ENCODE measurements at regions not wholly inside any gene's neighbourhood (a gene's known extent, or its start where the extent isn't known, plus 50 kb on each side); places are given as distances from the start of the nearest gene placed in this dataset.
"Not testable (repeated sequence)": the region's sequence is repeated elsewhere in the genome, so short reads cannot be mapped to it uniquely, and the experiment has no call there.

DNA sequence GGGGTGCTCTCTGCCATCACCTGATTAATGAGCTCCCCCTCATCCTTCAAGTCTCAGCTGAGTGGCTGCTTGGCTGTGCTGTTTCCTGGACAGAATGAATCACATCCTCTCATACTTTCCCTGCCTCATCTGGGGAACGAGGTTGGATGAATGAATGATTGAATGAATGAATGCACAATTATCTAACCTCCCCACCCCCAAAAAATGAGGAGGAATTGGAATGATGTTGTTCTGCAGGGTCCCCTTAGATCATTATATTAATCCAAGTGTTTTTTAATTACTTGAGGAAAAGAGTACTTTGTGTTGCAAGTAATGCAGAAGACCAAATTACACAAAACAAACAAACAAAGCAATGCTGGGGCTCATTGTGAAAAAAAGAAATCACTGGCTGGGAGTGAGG, 240.2 kb downstream of the BUB3 start:
- H3K27me3 Mint-ChIP-seq = no peaks in the 10 kb centered on the region
- H3K27ac Mint-ChIP-seq = no peak overlapping the region
- no peak for DNase-seq
- no peak for ATAC-seq (ENCODE audit: low read depth in 2 of 2)
- H3K9me3 Mint-ChIP-seq = peaks cover 0 to 10% (median 4%) of the 10 kb centered on the region in 7 donors
- H3K4me1 Mint-ChIP-seq = peaks cover 5 to 21% (median 8%) of the 10 kb centered on the region in 3 donors
- H3K36me3 Mint-ChIP-seq = peaks cover 0 to 4% of the 10 kb centered on the region in 2 donors
- H3K4me3 Mint-ChIP-seq = no peak overlapping the region

DNA sequence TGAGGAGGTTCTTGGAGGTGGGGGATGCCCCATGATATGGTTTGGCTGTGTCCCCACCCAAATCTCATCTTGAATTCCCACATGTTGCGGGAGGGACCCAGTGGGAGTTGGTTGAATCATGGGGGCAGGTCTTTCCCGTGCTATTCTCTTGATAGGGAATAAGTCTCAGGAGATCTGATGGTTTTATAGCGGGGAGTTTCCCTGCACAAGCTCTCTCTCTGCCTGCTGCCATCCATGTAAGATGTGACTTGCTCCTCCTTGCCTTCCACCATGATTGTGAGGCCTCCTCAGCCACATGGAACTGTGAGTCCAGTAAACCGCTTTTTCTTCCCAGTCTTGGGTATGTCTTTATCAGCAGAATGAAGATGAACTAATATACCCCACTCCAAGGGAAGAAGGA, 241.0 kb downstream of the BUB3 start:
- H3K27ac Mint-ChIP-seq; H3K27me3 Mint-ChIP-seq; DNase-seq; H3K9me3 Mint-ChIP-seq; H3K4me3 Mint-ChIP-seq; H3K36me3 Mint-ChIP-seq; ATAC-seq (ENCODE audit: low read depth in 2 of 2): not testable (repeated sequence)
- peaks cover 13 to 27% (median 16%) of the 10 kb centered on the region in 3 donors for H3K4me1 Mint-ChIP-seq

DNA sequence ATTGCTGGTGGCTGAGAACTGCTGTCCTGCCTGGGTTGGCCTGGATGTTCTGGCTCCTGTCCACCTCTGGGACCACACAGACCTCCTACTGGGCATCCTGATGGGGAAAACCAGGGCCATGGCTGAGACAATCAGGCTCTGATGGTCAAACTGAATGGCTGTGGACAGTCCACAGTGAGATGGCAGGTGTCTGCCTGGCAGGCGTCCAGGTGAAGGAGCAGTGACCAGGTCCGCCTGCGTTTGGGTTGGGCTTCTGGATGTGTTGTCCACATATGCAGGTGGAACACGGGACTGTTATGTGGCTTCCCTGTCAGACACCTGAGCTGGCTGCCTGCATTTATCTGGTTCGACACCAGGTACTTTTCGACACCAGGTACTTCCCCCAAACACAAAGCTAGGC, 241.7 kb downstream of the BUB3 start:
- Mint-ChIP-seq H3K27me3 (no peaks in the 10 kb centered on the region), H3K9me3 (peaks cover 0 to 8% (median 3%) of the 10 kb centered on the region in 7 donors), H3K4me1 (peaks cover 19 to 31% (median 20%) of the 10 kb centered on the region in 3 donors), H3K4me3 (no peak overlapping the region), H3K27ac (no peak overlapping the region), H3K36me3 (no peaks in the 10 kb centered on the region)
- ATAC-seq (ENCODE audit: low read depth in 2 of 2) = no peak
- DNase-seq = no peak

DNA sequence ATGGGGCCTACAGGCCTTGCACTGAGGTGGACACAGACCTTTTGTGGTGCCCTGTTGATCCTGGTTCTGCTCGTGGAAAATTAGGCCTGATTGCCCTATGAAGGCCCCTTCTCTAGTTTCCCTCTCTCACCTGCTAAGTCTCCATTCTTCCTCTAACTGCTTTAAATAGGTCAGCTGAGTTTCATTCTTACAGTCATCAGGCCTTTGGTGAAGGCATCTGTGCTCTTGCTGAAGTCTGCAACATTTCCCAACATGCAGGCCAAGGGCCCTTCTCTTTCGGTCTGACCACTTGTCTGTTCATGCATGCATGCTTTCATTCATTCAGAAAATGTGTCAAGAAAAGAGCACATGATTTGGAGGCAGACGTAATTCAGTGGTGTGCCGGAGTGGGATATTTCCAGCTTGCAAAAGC, 244.0 kb downstream of the BUB3 start:
- no peak overlapping the region for H3K4me3 Mint-ChIP-seq
- H3K27ac Mint-ChIP-seq = peak overlapping the region in 3 of 6 donors; percentile 5 to 72 (median 16)
- H3K9me3 Mint-ChIP-seq = peaks cover 0 to 8% (median 5%) of the 10 kb centered on the region in 7 donors
- no peaks in the 10 kb centered on the region for H3K27me3 Mint-ChIP-seq
- H3K36me3 Mint-ChIP-seq = no peaks in the 10 kb centered on the region
- ATAC-seq (ENCODE audit: low read depth in 2 of 2) = no peak
- peaks cover 35 to 49% (median 43%) of the 10 kb centered on the region in 3 donors for H3K4me1 Mint-ChIP-seq
- no peak for DNase-seq

DNA sequence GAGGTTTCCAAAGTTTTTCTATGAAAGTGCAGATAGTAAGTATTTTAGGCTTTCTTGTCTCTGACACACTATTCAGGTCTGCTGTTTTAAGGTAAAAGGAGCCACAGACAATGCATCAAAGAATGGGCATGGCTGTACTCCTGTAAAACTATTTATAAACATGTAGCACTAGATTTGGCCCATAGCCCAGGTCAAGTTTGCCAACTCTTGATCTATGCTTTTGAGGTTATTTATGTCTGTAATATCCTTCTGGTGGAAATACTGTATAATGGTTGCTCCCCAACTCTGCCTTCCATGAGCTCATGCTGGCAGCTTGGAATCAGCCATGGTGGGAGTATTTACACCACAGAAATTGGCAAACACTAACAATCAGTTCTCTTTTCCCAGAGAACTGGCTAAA, 244.6 kb downstream of the BUB3 start:
- Mint-ChIP-seq H3K4me1 (peaks cover 36 to 54% (median 48%) of the 10 kb centered on the region in 3 donors), H3K36me3 (no peaks in the 10 kb centered on the region), H3K27me3 (no peaks in the 10 kb centered on the region), H3K9me3 (peaks cover 0 to 11% (median 5%) of the 10 kb centered on the region in 7 donors), H3K4me3 (no peak overlapping the region), H3K27ac (no peak overlapping the region)
- ATAC-seq (ENCODE audit: low read depth in 2 of 2) (no peak), DNase-seq (no peak)

DNA sequence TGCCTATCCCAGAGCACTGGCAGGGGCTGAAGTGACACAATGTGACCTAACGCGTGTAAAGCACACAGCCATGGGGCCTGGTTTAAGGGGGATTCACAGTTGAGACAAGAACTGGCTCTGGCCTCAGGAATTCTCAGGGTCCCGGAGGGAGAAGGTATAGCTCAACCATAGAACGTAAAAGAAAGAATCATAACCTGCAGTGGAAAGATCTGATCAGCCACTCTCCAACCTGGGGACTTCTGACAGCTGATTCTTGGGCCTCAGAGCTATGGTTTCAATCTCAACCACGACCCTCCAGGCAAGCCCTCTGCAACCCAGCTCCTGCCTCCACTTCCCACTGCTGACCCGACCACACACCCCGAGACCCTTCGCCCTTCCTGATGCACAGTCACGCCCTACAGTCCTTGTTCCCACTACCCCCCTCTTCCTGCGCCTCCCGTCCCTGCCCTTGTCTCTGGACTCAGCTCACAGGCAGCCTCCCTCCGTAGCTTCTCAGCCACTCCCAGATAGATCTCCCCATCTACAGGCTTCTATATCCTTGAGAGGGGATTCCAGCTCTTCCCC, 245.2 kb downstream of the BUB3 start:
- DNase-seq (no peak), ATAC-seq (ENCODE audit: low read depth in 2 of 2) (no peak)
- Mint-ChIP-seq H3K36me3 (peaks cover 0 to 2% of the 10 kb centered on the region in 2 donors), H3K4me3 (peak overlapping the region in 2 of 8 donors; percentile 34 to 62), H3K4me1 (peaks cover 36 to 54% (median 48%) of the 10 kb centered on the region in 3 donors), H3K27ac (peak overlapping the region in 1 of 6 donors; percentile 81), H3K27me3 (no peaks in the 10 kb centered on the region), H3K9me3 (peaks cover 1 to 13% (median 6%) of the 10 kb centered on the region in 7 donors)

DNA sequence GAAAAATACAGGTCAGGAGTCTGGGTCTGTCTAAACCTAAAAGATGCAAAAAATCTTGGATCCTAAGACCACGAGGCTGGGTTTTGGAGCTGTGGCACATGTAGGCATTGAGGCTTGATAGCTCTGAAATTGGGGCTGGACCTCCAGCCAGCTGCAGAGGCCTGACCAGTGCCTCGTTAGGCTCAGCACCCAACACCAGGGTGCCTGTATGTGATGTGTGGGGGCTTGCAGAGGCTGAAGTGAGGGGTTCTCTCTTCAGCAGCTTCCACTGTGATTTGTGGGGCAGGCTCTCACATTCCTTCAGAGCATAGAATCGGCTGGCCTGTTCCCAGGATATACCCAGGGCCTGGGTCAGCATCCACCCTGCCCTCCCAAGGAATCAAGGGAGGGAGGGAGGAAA, 247.8 kb downstream of the BUB3 start:
- DNase-seq (no peak), ATAC-seq (ENCODE audit: low read depth in 2 of 2) (no peak)
- Mint-ChIP-seq H3K4me1 (peaks cover 36 to 50% (median 48%) of the 10 kb centered on the region in 3 donors), H3K27ac (peak overlapping the region in 5 of 6 donors; percentile 23 to 80 (median 59)), H3K27me3 (no peaks in the 10 kb centered on the region), H3K9me3 (peaks cover 9 to 20% (median 17%) of the 10 kb centered on the region in 7 donors), H3K36me3 (peaks cover 7 to 8% of the 10 kb centered on the region in 2 donors), H3K4me3 (peak overlapping the region in 3 of 8 donors; percentile 28 to 78 (median 63))

DNA sequence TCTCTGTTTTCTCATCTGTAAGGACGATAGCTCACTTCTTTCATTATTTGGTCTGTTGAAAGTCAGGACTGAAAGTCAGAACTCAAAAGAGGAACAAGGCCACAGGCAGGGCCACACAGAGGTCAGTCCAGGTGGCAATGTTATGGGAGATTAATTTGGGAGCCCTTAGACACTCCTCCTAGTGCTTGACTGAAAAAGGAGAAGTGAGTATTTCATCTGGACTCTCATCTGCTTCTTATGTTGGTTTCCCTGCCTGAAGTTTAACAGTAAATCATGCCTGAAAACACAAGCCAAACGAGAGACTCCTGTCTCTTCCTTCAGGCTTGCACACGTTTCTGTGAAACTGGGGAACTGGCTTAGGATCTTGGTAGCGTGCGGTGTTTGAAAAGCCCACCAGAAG, 248.5 kb downstream of the BUB3 start:
- Mint-ChIP-seq H3K27ac (peak overlapping the region; percentile 48 to 94 (median 86)), H3K4me3 (peak overlapping the region in 7 of 8 donors; percentile 28 to 78 (median 71)), H3K9me3 (peaks cover 9 to 20% (median 19%) of the 10 kb centered on the region in 7 donors), H3K36me3 (peaks cover 7 to 8% of the 10 kb centered on the region in 2 donors), H3K27me3 (no peaks in the 10 kb centered on the region), H3K4me1 (peaks cover 33 to 48% (median 47%) of the 10 kb centered on the region in 3 donors)
- ATAC-seq (ENCODE audit: low read depth in 2 of 2) (peak; percentile 99), DNase-seq (peak; percentile 75)

DNA sequence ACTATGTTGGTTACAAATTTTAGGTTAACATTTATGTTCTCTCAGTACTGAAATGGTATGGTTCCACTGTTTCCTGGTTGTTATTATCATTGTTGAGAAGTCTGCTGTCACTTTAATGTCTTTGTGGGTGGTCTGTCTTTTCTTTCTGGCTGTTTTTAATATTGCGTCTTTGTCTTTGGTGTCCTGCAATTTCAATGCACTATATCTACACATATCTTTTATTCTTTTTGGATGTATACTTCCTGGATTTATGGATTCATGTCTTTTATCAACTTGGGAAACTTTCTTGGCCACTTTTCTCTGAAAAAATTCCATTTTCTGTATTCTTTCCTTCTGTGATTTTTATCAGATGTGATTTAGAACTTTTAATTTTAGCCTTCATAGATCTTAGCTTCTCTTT, 250.2 kb downstream of the BUB3 start:
- Mint-ChIP-seq H3K36me3 (peaks cover 7 to 8% of the 10 kb centered on the region in 2 donors), H3K9me3 (peaks cover 9 to 20% (median 19%) of the 10 kb centered on the region in 7 donors), H3K27me3 (peaks cover 0 to 12% (median 4%) of the 10 kb centered on the region in 3 donors), H3K4me3 (no peak overlapping the region), H3K27ac (peak overlapping the region in 1 of 6 donors; percentile 8), H3K4me1 (peaks cover 28 to 43% (median 33%) of the 10 kb centered on the region in 3 donors)
- DNase-seq (no peak), ATAC-seq (ENCODE audit: low read depth in 2 of 2) (no peak)

DNA sequence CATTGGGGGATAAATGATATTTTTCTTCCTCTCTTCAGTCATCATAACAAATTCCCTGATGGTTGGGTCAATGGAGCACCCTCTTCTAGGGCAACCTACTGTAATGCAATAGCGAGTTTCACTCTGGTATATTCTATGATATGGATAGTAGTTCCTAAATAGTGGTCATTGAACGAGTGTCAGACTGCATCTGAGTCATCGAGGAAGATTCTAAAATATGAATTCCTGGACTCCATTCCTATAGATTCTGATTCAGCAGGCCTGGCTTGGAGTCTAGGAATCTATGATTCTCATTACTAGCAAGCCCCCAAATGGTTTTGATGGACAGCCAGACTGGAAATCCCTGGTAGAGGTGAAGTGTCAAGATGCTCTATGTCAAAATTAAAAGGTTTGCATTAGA, 254.5 kb downstream of the BUB3 start:
- peaks cover 7 to 8% of the 10 kb centered on the region in 2 donors for H3K36me3 Mint-ChIP-seq
- H3K4me3 Mint-ChIP-seq = no peak overlapping the region
- ATAC-seq (ENCODE audit: low read depth in 2 of 2) (no peak), DNase-seq (no peak)
- H3K27me3 Mint-ChIP-seq = peaks cover 17 to 42% (median 23%) of the 10 kb centered on the region in 3 donors
- H3K4me1 Mint-ChIP-seq = no peaks in the 10 kb centered on the region
- H3K9me3 Mint-ChIP-seq = peaks cover 9 to 25% (median 17%) of the 10 kb centered on the region in 7 donors
- no peak overlapping the region for H3K27ac Mint-ChIP-seq

DNA sequence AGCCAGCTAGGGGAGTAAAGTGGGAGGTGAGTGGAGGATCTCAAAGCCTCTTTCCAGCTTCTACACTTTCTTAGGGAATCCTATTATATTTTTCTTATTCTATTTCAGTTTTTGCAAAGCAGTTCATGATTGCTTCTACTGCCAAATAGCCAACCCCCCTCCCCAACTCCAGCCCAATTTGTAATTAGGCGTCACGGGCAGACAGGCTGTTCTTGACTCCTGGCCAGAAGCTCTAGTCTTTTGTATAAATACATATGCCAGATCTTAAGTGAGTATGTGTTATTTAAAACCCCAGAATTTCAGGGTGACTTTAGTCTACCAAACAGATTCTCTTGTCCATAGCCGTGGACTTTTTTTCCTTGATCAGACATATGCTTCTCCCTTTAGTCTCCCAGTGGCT, 255.2 kb downstream of the BUB3 start:
- peaks cover 6 to 7% of the 10 kb centered on the region in 2 donors for H3K36me3 Mint-ChIP-seq
- DNase-seq (no peak), ATAC-seq (ENCODE audit: low read depth in 2 of 2) (no peak)
- H3K9me3 Mint-ChIP-seq = peaks cover 7 to 23% (median 15%) of the 10 kb centered on the region in 7 donors
- no peak overlapping the region for H3K4me3 Mint-ChIP-seq
- H3K4me1 Mint-ChIP-seq = no peaks in the 10 kb centered on the region
- peaks cover 17 to 46% (median 23%) of the 10 kb centered on the region in 3 donors for H3K27me3 Mint-ChIP-seq
- no peak overlapping the region for H3K27ac Mint-ChIP-seq

DNA sequence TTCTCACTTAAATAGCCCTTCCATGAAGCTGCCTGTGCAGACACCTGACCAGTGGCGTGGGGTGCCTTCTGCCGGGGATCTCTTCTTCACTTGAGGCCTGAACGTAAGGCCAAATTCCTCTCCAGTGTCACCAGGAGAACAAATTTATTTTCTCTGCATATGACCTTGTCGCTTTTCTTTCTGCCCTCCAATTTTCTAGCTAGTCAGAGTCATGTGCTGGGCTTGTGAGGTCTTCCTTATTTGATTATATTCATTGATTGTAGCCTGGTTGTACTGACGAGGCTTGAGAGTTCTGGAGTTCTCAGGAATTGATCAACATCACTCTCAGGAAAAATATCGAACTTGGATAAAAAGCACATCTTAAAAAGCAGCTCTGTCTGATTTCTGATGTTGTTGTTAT, 255.7 kb downstream of the BUB3 start:
- Mint-ChIP-seq H3K27me3 (peaks cover 17 to 46% (median 23%) of the 10 kb centered on the region in 3 donors), H3K9me3 (peaks cover 4 to 19% (median 11%) of the 10 kb centered on the region in 7 donors), H3K4me1 (no peaks in the 10 kb centered on the region), H3K36me3 (peaks cover 1 to 6% of the 10 kb centered on the region in 2 donors), H3K4me3 (no peak overlapping the region), H3K27ac (no peak overlapping the region)
- DNase-seq = no peak
- ATAC-seq (ENCODE audit: low read depth in 2 of 2) = no peak

DNA sequence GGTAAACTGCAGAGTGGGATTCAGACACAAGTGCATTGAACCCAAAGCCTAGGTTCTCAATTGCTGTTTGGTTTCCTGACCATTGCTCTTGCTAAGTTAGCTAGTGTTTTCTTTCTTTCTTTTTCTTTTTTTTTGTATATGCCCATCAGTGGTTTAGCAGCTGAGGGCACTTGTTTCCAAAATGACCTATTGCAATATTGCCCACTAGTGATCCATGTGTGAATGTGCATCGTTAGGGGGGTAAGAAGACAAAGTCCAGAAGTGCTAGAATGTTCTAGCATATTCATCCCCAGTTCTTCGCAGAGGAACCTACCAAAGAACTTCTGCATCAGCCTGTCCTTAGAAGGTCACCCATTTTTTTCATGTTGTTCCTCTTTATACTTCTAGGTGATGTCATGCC, 252.8 kb upstream of the GPR26 start:
- Mint-ChIP-seq H3K4me3 (no peak overlapping the region), H3K27ac (peak overlapping the region in 1 of 6 donors; percentile 19), H3K36me3 (no peaks in the 10 kb centered on the region), H3K4me1 (no peaks in the 10 kb centered on the region), H3K9me3 (peaks cover 0 to 8% (median 1%) of the 10 kb centered on the region in 7 donors), H3K27me3 (peaks cover 29 to 67% (median 30%) of the 10 kb centered on the region in 3 donors)
- DNase-seq = no peak
- ATAC-seq (ENCODE audit: low read depth in 2 of 2) = no peak

DNA sequence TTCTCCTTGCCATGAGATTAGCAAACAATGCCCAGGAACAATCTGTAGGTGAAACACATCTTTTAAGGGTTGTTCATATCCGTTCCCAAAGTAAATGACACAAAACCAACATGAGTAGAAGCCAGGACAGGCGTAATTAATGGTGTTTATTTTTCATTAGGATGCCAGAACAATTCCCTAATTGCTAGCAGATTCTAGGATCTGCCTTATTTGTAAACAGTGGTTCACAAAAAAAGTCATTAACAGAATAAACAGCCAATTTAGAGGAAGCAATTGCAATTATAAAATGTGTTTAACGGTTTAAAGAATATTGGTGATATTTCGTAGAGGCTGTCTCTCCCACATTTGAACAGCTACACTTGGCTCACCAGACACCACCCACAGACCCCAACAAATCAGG, 250.6 kb upstream of the GPR26 start:
- Mint-ChIP-seq H3K4me3 (no peak overlapping the region), H3K9me3 (peaks cover 0 to 12% (median 3%) of the 10 kb centered on the region in 7 donors), H3K36me3 (no peaks in the 10 kb centered on the region), H3K4me1 (no peaks in the 10 kb centered on the region), H3K27me3 (peaks cover 20 to 70% (median 22%) of the 10 kb centered on the region in 3 donors), H3K27ac (no peak overlapping the region)
- no peak for ATAC-seq (ENCODE audit: low read depth in 2 of 2)
- DNase-seq = no peak
